DMS79 (cell line): ENCODE measurements at regions not wholly inside any gene's neighbourhood (a gene's known extent, or its start where the extent isn't known, plus 50 kb on each side); places are given as distances from the start of the nearest gene placed in this dataset.

Source experiments
- DNase-seq: peaks from one replicate; lab custom pipeline; 2025; lab: John Stamatoyannopoulos, UW

DNA sequence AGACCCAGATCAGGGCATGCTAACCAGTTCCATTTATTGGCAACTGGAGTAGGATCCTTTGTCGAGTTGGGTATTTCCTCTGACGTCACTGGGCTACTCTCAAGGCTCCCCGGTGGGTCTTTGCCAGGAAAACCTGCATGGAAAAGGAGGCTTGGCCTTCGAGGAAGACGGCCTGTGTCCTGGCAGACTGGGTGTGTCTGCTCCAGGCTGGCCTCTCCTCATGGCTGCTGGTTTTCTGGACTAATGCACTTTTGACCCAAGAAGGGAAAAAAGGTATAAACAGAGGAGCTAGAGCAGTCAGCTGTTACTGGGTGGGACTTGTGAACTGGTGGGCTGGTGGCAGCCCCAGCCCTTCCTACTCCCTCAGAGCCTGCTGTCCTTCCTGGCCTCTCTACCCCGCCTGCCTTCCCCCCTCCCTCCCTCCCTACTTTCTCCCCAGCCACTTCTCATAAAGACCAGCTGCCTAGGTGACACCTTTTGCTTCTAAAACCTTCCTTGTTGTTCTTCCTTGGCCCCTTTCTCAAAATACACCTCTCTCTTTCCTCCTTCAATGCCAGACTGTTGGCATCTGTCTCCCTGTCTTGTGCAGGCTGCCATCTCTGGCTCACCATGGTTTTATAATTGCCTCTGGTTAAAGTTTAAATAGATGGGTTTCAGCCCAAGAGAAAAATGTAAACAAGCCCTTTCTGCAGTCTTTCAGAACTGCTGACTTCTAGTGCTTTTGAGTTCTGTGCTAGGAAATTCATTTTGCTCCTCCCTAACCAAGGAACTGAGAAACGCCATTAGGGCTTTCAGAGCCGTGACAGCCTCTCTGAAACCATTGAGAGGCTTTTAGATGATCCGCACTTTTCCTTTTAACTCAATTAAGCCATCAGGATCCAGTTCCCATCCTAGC is 101.8 kb upstream of the MKLN1 start:
- DNase-seq: peak; percentile 71

DNA sequence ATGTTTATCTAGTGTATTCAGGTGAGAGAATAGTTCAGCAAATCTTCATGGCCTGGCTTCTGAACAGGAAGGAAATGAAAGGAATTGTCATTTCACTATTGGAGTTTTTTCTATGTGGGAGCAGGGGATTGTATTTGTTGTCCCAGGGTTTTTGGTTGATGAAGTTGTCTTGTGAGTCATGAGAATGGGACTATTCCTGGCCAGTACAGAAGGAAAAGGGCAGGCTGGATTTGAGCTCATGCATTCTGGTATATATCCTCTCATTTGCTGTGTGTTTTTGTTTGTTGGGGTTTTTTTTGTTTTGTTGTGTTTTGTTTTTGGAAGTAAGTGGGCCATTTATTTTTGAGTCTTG is 101.2 kb upstream of the MKLN1 start:
- DNase-seq: no peak

GRCh38 chr7:131231381-131232220 is 96.1 kb upstream of the MKLN1 start:
- DNase-seq: no peak

DNA sequence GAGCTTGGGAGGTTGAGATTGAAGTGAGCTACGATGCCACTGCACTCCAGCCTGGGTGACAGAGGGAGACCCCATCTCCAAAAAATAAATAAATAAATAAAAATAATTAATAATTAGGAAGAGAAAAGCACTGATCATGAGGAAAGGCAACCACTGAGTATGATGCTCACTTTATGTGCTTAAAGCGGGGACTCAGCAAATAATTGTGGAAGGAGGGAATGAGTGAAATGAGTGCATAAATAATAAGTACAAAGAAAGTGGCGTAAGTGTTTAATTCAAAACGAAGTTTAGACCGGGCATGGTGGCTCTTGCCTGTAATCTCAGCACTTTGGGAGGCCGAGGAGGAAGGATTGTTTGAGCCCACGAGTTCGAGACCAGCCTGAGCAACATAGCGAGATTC is 94.9 kb upstream of the MKLN1 start:
- DNase-seq: no peak

- DNase-seq: no peak
Measured at GRCh38 chr7:131233193-131233592, 94.5 kb upstream of the MKLN1 start.

DNA sequence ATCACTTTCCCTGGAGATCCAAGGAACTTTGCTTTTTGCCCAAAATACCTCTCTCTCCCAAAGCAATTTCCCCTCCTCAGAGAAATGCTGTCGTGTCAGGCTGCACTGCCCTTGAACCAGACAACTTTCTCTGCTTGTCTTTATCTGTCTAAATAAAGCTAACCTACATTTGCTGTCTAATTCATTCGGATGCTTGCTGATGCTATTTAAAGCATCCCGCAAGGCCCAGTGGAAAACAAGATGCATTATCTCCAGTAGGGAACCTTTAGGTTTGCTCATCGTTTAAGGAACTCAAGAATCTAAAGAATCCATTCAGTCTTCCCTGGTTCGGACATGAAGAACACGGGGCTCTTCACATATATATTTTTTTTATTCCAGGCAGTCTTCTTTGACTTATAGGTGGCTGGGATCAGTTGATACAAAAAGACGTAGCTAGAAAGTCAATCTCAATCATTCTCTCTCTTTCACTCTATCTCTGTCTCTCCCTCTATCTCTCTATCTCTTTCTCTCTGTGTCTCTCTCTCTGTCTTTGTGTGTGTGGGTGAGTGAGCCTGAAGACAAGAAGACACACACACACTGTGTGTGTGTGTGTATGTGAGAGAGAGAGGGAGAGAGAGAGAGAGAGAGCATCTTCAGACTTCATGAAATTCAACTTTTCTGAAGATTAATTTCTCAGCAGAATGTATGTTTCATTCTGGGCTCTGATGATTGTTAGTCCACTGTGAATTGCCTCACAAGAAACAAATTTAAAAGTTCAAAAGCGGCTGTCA is 92.8 kb upstream of the MKLN1 start:
- no peak for DNase-seq

- no peak for DNase-seq
Measured at GRCh38 chr7:131235489-131236317, 92.0 kb upstream of the MKLN1 start.

GRCh38 chr7:131236318-131236672 is 91.4 kb upstream of the MKLN1 start:
- DNase-seq: no peak

GRCh38 chr7:131238347-131238931 is 89.2 kb upstream of the MKLN1 start:
- no peak for DNase-seq

- no peak for DNase-seq
Measured at GRCh38 chr7:131241386-131241785, 86.3 kb upstream of the MKLN1 start.

GRCh38 chr7:131242123-131242650 is 85.5 kb upstream of the MKLN1 start:
- no peak for DNase-seq

GRCh38 chr7:131244259-131244852 is 83.3 kb upstream of the MKLN1 start:
- no peak for DNase-seq

DNA sequence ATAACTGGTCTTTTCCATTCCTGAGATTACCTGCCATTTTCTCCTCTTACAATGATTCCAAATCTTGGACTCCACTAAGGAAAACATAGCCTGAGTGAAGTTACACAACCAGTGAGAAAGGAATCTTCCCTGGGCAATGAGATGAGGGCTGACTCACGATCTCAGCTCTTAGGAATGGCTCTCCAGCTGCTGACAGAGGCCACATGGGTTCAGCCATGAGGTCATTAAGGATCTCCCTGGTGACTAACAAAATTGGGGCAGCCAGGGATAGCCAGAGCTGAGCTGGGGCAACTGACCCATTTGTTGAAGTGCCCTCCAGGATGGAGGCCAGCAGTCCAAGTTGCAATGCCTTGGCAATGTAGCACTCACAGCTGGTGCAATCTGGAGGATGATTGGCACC is 78.7 kb upstream of the MKLN1 start:
- DNase-seq: peak; percentile 2

GRCh38 chr7:131249483-131249882 is 78.2 kb upstream of the MKLN1 start:
- DNase-seq: no peak

- DNase-seq: peak; percentile 75
Measured at GRCh38 chr7:131250331-131250730, 77.3 kb upstream of the MKLN1 start.

DNA sequence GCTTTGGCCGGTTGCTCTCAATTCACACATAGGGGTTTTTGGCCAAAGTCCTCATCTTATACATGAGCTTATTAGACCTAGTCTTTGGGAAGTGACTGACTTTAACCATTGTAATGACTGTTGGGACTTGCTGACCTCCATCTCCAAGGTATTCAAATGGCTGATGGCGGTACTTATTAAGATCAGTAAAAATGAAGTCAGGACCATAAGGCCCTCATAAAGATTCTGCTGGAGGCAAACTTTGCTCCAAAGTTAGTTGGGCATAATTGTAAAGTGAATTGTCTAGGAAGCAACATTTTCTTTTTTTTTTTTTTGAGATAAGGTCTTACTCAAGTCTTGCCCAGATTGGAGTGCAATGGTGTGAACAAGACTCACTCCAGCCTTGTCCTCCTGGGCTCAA is 76.3 kb upstream of the MKLN1 start:
- DNase-seq: no peak

DNA sequence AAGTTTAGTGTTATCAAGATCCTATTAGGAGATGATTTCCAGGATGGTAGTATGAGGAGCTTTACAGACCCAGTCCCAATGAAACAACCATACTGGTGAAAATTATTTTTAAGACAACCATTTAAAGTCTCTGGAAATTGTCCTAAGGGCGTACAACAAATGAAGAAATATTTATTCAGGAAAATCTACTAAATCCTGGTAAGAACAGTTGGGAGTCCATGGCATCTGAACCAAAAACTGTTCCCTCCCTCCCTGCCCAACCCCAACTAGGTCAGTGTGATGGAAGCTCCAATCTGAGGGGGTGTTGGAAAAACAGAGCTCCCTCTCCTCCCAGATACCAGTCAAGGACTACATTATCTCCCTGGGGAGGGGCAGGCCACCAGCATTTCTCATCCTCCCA is 74.7 kb upstream of the MKLN1 start:
- no peak for DNase-seq

- DNase-seq: no peak
Measured at GRCh38 chr7:131254211-131254610, 73.5 kb upstream of the MKLN1 start.

DNA sequence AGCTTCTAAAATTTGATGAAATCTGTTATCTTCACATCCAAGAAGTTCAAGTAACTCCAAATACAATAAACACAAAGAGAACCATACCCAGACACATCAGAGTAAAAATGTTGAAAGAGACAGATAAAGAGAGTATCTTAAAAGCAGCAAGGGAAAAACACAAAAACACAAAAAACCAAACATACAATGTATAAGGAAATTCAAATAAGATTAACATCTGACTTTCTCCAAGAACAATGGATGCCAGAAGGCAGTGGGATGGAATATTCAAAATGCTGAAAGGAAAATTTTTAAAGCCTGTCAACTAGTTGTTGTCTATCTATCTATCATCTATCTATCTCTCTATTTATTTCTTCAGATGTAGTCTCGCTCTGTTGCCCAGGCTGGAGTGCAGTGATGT is 72.4 kb upstream of the MKLN1 start:
- no peak for DNase-seq

GRCh38 chr7:131261476-131261994 is 66.1 kb upstream of the MKLN1 start:
- DNase-seq: no peak
